ENCODE measurements at regions not wholly inside any gene's neighbourhood (a gene's known extent, or its start where the extent isn't known, plus 50 kb on each side); places are given as distances from the start of the nearest gene placed in this dataset.
"Not testable (repeated sequence)": the region's sequence is repeated elsewhere in the genome, so short reads cannot be mapped to it uniquely, and the experiment has no call there.

- H3K9me3 ChIP-seq (ENCODE audit: control insufficient read depth in 1 of 2, low read length in 2 of 2) = no peaks in the 10 kb centered on the region
- H3K27ac ChIP-seq (ENCODE audit: low read length) = no peak overlapping the region
- H3K36me3 ChIP-seq (ENCODE audit: control insufficient read depth in 1 of 2, insufficient read depth in 2 of 2, low read length in 2 of 2) = no peaks in the 10 kb centered on the region
- no peaks in the 10 kb centered on the region for H3K4me1 ChIP-seq (ENCODE audit: control insufficient read depth in 1 of 2, insufficient read depth in 2 of 2, low read length in 2 of 2)
- H3K27me3 ChIP-seq (ENCODE audit: low read depth, low read length) = no peaks in the 10 kb centered on the region
- no peak overlapping the region for H3K4me3 ChIP-seq (ENCODE audit: low read depth in 1 of 2, low read length in 2 of 2)
These were observed 710.4 kb downstream of the RNF144A start for GRCh38 chr2:7627583-7627982.

GRCh38 chr2:7632420-7632819 lies 715.2 kb downstream of the RNF144A start:
- Histone ChIP-seq H3K27ac (ENCODE audit: low read length) (no peak overlapping the region), H3K36me3 (ENCODE audit: control insufficient read depth in 1 of 2, insufficient read depth in 2 of 2, low read length in 2 of 2) (no peaks in the 10 kb centered on the region)

GRCh38 chr2:7633566-7634153 lies 716.4 kb downstream of the RNF144A start:
- H3K27me3 ChIP-seq (ENCODE audit: low read depth, low read length) = no peaks in the 10 kb centered on the region
- no peak overlapping the region for H3K27ac ChIP-seq (ENCODE audit: low read length)
- H3K4me3 ChIP-seq (ENCODE audit: low read depth in 1 of 2, low read length in 2 of 2) = no peak overlapping the region
- no peaks in the 10 kb centered on the region for H3K36me3 ChIP-seq (ENCODE audit: control insufficient read depth in 1 of 2, insufficient read depth in 2 of 2, low read length in 2 of 2)
- H3K4me1 ChIP-seq (ENCODE audit: control insufficient read depth in 1 of 2, insufficient read depth in 2 of 2, low read length in 2 of 2) = no peaks in the 10 kb centered on the region
- no peaks in the 10 kb centered on the region for H3K9me3 ChIP-seq (ENCODE audit: control insufficient read depth in 1 of 2, low read length in 2 of 2)

More at GRCh38 chr2:7632420-7632819, 715.2 kb downstream of the RNF144A start:
- H3K4me3 ChIP-seq (ENCODE audit: low read depth in 1 of 2, low read length in 2 of 2) = no peak overlapping the region
- no peaks in the 10 kb centered on the region for H3K27me3 ChIP-seq (ENCODE audit: low read depth, low read length)
- no peaks in the 10 kb centered on the region for H3K4me1 ChIP-seq (ENCODE audit: control insufficient read depth in 1 of 2, insufficient read depth in 2 of 2, low read length in 2 of 2)
- H3K9me3 ChIP-seq (ENCODE audit: control insufficient read depth in 1 of 2, low read length in 2 of 2) = no peaks in the 10 kb centered on the region

- Histone ChIP-seq H3K27me3 (ENCODE audit: low read depth, low read length) (no peaks in the 10 kb centered on the region), H3K27ac (ENCODE audit: low read length) (no peak overlapping the region), H3K4me3 (ENCODE audit: low read depth in 1 of 2, low read length in 2 of 2) (no peak overlapping the region), H3K4me1 (ENCODE audit: control insufficient read depth in 1 of 2, insufficient read depth in 2 of 2, low read length in 2 of 2) (no peaks in the 10 kb centered on the region), H3K9me3 (ENCODE audit: control insufficient read depth in 1 of 2, low read length in 2 of 2) (no peaks in the 10 kb centered on the region), H3K36me3 (ENCODE audit: control insufficient read depth in 1 of 2, insufficient read depth in 2 of 2, low read length in 2 of 2) (no peaks in the 10 kb centered on the region)
These were observed 717.2 kb downstream of the RNF144A start for GRCh38 chr2:7634409-7634808.

GRCh38 chr2:7639476-7639875 lies 722.3 kb downstream of the RNF144A start:
- Histone ChIP-seq H3K9me3 (ENCODE audit: control insufficient read depth in 1 of 2, low read length in 2 of 2) (peaks cover 0 to 7% of the 10 kb centered on the region in 2 donors), H3K4me1 (ENCODE audit: control insufficient read depth in 1 of 2, insufficient read depth in 2 of 2, low read length in 2 of 2) (no peaks in the 10 kb centered on the region), H3K27me3 (ENCODE audit: low read depth, low read length) (no peaks in the 10 kb centered on the region), H3K27ac (ENCODE audit: low read length) (no peak overlapping the region), H3K4me3 (ENCODE audit: low read depth in 1 of 2, low read length in 2 of 2) (no peak overlapping the region), H3K36me3 (ENCODE audit: control insufficient read depth in 1 of 2, insufficient read depth in 2 of 2, low read length in 2 of 2) (no peaks in the 10 kb centered on the region)

GRCh38 chr2:7641272-7641671 lies 724.1 kb downstream of the RNF144A start:
- H3K4me3 ChIP-seq (ENCODE audit: low read depth in 1 of 2, low read length in 2 of 2); H3K9me3 ChIP-seq (ENCODE audit: control insufficient read depth in 1 of 2, low read length in 2 of 2); H3K27me3 ChIP-seq (ENCODE audit: low read depth, low read length); H3K27ac ChIP-seq (ENCODE audit: low read length); H3K4me1 ChIP-seq (ENCODE audit: control insufficient read depth in 1 of 2, insufficient read depth in 2 of 2, low read length in 2 of 2); H3K36me3 ChIP-seq (ENCODE audit: control insufficient read depth in 1 of 2, insufficient read depth in 2 of 2, low read length in 2 of 2): not testable (repeated sequence)

GRCh38 chr2:7646024-7646423 lies 728.8 kb downstream of the RNF144A start:
- Histone ChIP-seq H3K27me3 (ENCODE audit: low read depth, low read length) (no peaks in the 10 kb centered on the region), H3K4me1 (ENCODE audit: control insufficient read depth in 1 of 2, insufficient read depth in 2 of 2, low read length in 2 of 2) (no peaks in the 10 kb centered on the region), H3K4me3 (ENCODE audit: low read depth in 1 of 2, low read length in 2 of 2) (no peak overlapping the region), H3K36me3 (ENCODE audit: control insufficient read depth in 1 of 2, insufficient read depth in 2 of 2, low read length in 2 of 2) (no peaks in the 10 kb centered on the region), H3K9me3 (ENCODE audit: control insufficient read depth in 1 of 2, low read length in 2 of 2) (peaks cover 0 to 7% of the 10 kb centered on the region in 2 donors), H3K27ac (ENCODE audit: low read length) (no peak overlapping the region)

GRCh38 chr2:7646661-7647060 lies 729.4 kb downstream of the RNF144A start:
- no peak overlapping the region for H3K4me3 ChIP-seq (ENCODE audit: low read depth in 1 of 2, low read length in 2 of 2)
- no peaks in the 10 kb centered on the region for H3K36me3 ChIP-seq (ENCODE audit: control insufficient read depth in 1 of 2, insufficient read depth in 2 of 2, low read length in 2 of 2)

GRCh38 chr2:7648221-7648795 lies 731.1 kb downstream of the RNF144A start:
- Histone ChIP-seq H3K27me3 (ENCODE audit: low read depth, low read length) (no peaks in the 10 kb centered on the region), H3K4me3 (ENCODE audit: low read depth in 1 of 2, low read length in 2 of 2) (no peak overlapping the region), H3K9me3 (ENCODE audit: control insufficient read depth in 1 of 2, low read length in 2 of 2) (peaks cover 1 to 2% of the 10 kb centered on the region in 2 donors), H3K4me1 (ENCODE audit: control insufficient read depth in 1 of 2, insufficient read depth in 2 of 2, low read length in 2 of 2) (no peaks in the 10 kb centered on the region), H3K36me3 (ENCODE audit: control insufficient read depth in 1 of 2, insufficient read depth in 2 of 2, low read length in 2 of 2) (no peaks in the 10 kb centered on the region), H3K27ac (ENCODE audit: low read length) (no peak overlapping the region)

More at GRCh38 chr2:7646661-7647060, 729.4 kb downstream of the RNF144A start:
- no peak overlapping the region for H3K27ac ChIP-seq (ENCODE audit: low read length)
- no peaks in the 10 kb centered on the region for H3K27me3 ChIP-seq (ENCODE audit: low read depth, low read length)
- H3K9me3 ChIP-seq (ENCODE audit: control insufficient read depth in 1 of 2, low read length in 2 of 2) = peaks cover 0 to 1% of the 10 kb centered on the region in 2 donors
- no peaks in the 10 kb centered on the region for H3K4me1 ChIP-seq (ENCODE audit: control insufficient read depth in 1 of 2, insufficient read depth in 2 of 2, low read length in 2 of 2)

GRCh38 chr2:7649461-7650228 lies 732.4 kb downstream of the RNF144A start:
- H3K9me3 ChIP-seq (ENCODE audit: control insufficient read depth in 1 of 2, low read length in 2 of 2) = peaks cover 4 to 7% of the 10 kb centered on the region in 2 donors
- H3K27ac ChIP-seq (ENCODE audit: low read length) = no peak overlapping the region
- no peak overlapping the region for H3K4me3 ChIP-seq (ENCODE audit: low read depth in 1 of 2, low read length in 2 of 2)
- H3K27me3 ChIP-seq (ENCODE audit: low read depth, low read length) = no peaks in the 10 kb centered on the region
- no peaks in the 10 kb centered on the region for H3K4me1 ChIP-seq (ENCODE audit: control insufficient read depth in 1 of 2, insufficient read depth in 2 of 2, low read length in 2 of 2)
- no peaks in the 10 kb centered on the region for H3K36me3 ChIP-seq (ENCODE audit: control insufficient read depth in 1 of 2, insufficient read depth in 2 of 2, low read length in 2 of 2)

GRCh38 chr2:7653617-7654016 lies 736.4 kb downstream of the RNF144A start:
- Histone ChIP-seq H3K4me1 (ENCODE audit: control insufficient read depth in 1 of 2, insufficient read depth in 2 of 2, low read length in 2 of 2) (no peaks in the 10 kb centered on the region), H3K4me3 (ENCODE audit: low read depth in 1 of 2, low read length in 2 of 2) (no peak overlapping the region), H3K27ac (ENCODE audit: low read length) (no peak overlapping the region)

More at GRCh38 chr2:7653617-7654016, 736.4 kb downstream of the RNF144A start:
- peaks cover 4 to 7% of the 10 kb centered on the region in 2 donors for H3K9me3 ChIP-seq (ENCODE audit: control insufficient read depth in 1 of 2, low read length in 2 of 2)
- no peaks in the 10 kb centered on the region for H3K27me3 ChIP-seq (ENCODE audit: low read depth, low read length)
- H3K36me3 ChIP-seq (ENCODE audit: control insufficient read depth in 1 of 2, insufficient read depth in 2 of 2, low read length in 2 of 2) = no peaks in the 10 kb centered on the region

Measured in muscle layer of duodenum (tissue), 2 donors.